ENCODE measurements at regions not wholly inside any gene's neighbourhood (a gene's known extent, or its start where the extent isn't known, plus 50 kb on each side); places are given as distances from the start of the nearest gene placed in this dataset.

- TF ChIP-seq PATZ1 (CRISPR knock-in tag; IDR thresholded peaks at IDR 0.05; ENCODE audit: borderline replicate concordance) = no peak
- TF ChIP-seq CSDC2 (CRISPR knock-in tag; IDR thresholded peaks at IDR 0.05) = no peak
- TF ChIP-seq GLIS3 (CRISPR knock-in tag; IDR thresholded peaks at IDR 0.05) = no peak
- no peak for TF ChIP-seq SNAI2 (CRISPR knock-in tag; IDR thresholded peaks at IDR 0.05)
- TF ChIP-seq ZNF70 (CRISPR knock-in tag; IDR thresholded peaks at IDR 0.05) = no peak
- TF ChIP-seq ZFP3 (CRISPR knock-in tag; IDR thresholded peaks at IDR 0.05) = no peak
- TF ChIP-seq ZFP30 (CRISPR knock-in tag; IDR thresholded peaks at IDR 0.05) = no peak
- TF ChIP-seq ARNTL (CRISPR knock-in tag; IDR thresholded peaks at IDR 0.05; ENCODE audit: borderline replicate concordance, low read depth) = no peak
- no peak for TF ChIP-seq ZNF565 (CRISPR knock-in tag; conservative IDR thresholded peaks at IDR 0.05; ENCODE audit: low read depth)
- TF ChIP-seq TOX (CRISPR knock-in tag; IDR thresholded peaks at IDR 0.05; ENCODE audit: borderline replicate concordance) = no peak
- TF ChIP-seq ZC3H10 (CRISPR knock-in tag; IDR thresholded peaks at IDR 0.05) = no peak
- TF ChIP-seq RARB (CRISPR knock-in tag; IDR thresholded peaks at IDR 0.05) = no peak
- TF ChIP-seq TCF4 (CRISPR knock-in tag; IDR thresholded peaks at IDR 0.05; ENCODE audit: borderline replicate concordance) = no peak
- no peak for TF ChIP-seq CSRNP3 (CRISPR knock-in tag; IDR thresholded peaks at IDR 0.05)
Measured at GRCh38 chr5:101950019-101950418, 346.1 kb downstream of the SLCO4C1 start.
